GM10266 (cell line): ENCODE measurements at regions not wholly inside any gene's neighbourhood (a gene's known extent, or its start where the extent isn't known, plus 50 kb on each side); places are given as distances from the start of the nearest gene placed in this dataset.

Source experiments
- DNase-seq: peaks from one replicate; pipeline ENCODE4 v3.0.0; 2012; ENCODE audit errors: extremely low spot score
- TF ChIP-seq, protein P1 (sequence below): IDR thresholded peaks from 2 replicates; pipeline ENCODE4 v1.5.1; 2012; ENCODE audit warnings: mild to moderate bottlenecking, low read depth; ENCODE audit not compliant: control insufficient read depth, insufficient read depth; ENCODE audit errors: missing control alignments

DNA sequence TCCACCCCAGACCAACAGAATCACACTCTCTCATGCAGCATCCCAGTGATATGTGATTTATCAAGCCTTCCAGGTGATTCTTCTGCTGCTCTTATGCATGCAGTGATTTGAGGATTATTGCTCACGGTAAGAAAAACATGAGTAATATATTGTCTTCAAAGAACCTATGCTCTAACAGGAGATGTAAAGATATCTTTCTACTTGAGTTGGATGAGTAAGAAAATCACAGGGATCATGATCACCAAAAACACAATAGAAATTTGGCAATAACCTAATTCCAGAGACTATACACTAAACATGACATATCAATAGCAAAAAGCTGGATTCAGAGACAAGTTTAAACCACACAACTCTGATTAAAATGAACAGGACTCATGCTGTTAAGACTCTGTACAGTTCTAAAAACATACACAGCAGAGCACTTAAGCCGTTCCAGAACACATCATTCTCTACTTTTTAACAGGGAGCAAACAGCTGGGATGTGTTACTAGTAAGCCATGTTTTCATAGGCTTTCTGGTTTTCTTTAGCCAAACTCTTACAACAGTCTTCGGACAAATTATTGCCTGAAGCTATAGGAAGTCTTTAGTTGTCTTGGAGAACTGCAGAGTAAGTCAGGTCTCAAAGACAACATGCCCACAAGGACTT, 568.6 kb downstream of the HAO1 start:
- TF ChIP-seq, protein P1, sequence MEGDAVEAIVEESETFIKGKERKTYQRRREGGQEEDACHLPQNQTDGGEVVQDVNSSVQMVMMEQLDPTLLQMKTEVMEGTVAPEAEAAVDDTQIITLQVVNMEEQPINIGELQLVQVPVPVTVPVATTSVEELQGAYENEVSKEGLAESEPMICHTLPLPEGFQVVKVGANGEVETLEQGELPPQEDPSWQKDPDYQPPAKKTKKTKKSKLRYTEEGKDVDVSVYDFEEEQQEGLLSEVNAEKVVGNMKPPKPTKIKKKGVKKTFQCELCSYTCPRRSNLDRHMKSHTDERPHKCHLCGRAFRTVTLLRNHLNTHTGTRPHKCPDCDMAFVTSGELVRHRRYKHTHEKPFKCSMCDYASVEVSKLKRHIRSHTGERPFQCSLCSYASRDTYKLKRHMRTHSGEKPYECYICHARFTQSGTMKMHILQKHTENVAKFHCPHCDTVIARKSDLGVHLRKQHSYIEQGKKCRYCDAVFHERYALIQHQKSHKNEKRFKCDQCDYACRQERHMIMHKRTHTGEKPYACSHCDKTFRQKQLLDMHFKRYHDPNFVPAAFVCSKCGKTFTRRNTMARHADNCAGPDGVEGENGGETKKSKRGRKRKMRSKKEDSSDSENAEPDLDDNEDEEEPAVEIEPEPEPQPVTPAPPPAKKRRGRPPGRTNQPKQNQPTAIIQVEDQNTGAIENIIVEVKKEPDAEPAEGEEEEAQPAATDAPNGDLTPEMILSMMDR: no peak
- DNase-seq: no peak

DNA sequence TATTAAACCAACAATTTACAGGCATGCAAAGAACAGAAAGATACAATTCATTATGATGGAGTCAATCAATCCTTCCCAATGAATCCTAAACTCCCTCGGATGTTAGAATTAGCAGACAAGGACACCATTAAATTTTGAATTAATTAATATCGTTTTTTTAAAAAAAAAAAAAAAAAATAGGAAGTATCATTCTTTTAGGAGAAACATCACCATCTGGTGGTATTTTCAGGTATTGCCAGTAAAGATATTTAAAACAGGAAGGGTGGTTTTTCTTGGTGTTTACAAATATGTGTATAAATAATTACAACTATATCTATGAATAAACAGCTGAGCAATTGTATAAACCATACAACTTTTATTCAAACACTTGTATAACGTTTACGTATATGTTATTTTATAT, 564.4 kb downstream of the HAO1 start:
- no peak for DNase-seq

DNA sequence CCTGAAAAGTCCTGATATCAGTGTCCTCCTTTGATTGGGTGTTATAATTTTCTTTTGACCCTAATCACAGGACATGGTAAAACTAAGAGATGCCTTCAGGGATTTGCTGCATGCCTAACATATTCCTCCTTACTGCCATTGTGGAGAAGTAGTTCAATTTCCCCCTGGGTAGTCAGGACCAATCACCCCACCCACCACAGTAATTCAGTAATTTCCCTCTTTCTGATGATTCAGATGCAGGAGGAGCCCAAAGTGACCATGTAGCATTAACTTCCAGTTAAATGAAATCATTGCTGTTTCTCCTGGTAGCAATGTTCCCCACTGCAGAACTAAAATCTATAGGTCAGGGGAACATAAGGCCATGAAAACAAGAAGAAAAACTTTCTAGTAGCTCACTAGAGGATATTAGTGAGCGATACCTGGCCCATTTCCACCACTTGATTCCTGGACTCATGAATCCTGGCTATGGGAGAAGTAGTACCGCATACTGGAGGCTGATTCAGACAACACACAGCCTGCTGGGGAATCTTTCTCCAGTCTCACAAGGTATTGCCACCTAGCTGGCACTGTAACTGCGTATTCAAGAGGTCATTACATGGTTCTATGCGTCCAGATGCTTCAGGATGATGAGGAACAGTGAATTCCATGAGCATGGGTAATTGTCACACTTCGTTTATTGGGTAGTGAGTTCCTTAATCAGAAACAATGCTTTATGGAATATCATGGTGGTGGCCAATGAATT, 561.2 kb downstream of the HAO1 start:
- TF ChIP-seq, protein P1: no peak

More for the DNA sequence above, 564.4 kb downstream of the HAO1 start:
- TF ChIP-seq, protein P1: peak; percentile 25

DNA sequence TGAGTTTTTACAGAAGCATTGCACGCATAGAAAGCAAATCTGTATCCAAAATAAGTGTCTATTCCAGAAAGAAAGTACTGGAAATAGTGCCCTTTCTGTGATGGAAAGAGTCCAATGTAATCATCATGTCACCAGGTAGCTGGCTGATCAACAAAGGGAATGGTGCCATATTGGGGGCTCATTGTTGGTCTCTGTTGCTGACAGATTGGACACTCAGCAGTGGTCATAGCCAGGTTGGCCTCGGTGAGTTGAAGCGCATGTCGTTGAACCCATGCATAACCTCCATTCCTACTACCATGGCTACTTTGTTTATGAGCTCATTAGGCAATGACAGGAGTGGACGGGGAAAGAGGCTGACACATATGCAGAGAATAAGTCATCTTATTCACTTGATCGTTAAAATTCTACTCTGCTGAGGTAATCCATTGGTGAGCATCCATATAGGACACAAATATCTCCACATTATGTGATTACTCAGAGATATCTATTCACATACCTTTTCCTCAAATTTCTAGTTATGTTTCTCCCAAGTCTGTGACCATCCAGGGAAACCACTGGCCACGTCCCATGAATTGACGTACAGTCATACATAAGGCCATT, 560.5 kb downstream of the HAO1 start:
- DNase-seq: no peak
- TF ChIP-seq, protein P1: no peak

More for the DNA sequence above, 561.2 kb downstream of the HAO1 start:
- DNase-seq: no peak

DNA sequence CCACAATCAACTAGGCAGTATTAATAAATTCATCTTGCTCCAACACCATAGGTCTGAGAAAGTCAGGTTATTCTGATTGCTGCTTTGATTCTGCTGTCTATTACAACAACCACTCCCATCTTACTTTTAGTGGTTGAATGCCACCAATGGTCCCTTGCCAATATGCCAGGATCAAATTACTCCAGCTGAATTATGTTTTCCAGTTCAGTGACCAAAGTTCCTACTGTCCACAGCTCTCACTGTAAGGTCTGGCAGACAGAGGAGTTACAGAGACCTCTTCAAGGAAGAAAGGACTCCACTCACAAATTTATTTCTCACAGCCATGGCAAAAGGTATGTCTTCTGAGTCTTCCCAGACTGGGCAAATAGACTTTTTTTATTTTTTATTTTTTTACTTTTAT, 557.0 kb downstream of the HAO1 start:
- no peak for DNase-seq

DNA sequence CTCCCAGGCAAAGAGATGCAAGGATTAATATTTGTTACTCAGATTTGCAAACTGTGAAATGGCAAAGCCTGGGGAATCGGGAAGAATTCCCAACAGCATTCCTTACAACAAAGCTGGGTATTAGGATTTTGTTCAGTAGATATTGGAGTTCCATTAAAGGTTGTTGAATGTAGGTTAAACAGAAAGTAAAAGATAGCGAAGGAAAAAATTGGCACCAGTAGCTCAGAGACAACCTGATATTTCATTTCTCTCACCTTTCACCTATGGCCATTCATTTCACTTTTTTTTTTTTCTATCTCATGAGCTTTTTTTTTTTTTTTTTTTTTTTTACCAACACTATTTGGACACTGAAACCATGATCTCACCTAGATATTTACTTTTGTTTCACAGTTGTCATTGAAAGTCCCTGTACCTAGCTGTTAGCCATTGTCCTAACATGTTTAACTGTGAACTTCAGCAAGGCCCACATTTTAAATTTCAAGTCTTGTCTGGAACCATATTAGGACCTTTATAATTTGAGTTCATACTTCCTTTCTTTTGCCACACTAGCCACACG, 552.5 kb downstream of the HAO1 start:
- DNase-seq: no peak
- TF ChIP-seq, protein P1: no peak

More for the DNA sequence above, 557.0 kb downstream of the HAO1 start:
- TF ChIP-seq, protein P1: no peak
